ENCODE measurements at regions not wholly inside any gene's neighbourhood (a gene's known extent, or its start where the extent isn't known, plus 50 kb on each side); places are given as distances from the start of the nearest gene placed in this dataset.

GRCh38 chr7:109261781-109262180 is 692.1 kb downstream of the DNAJB9 start:
- ATAC-seq (ENCODE audit: low read depth) (no peak), DNase-seq (no peak)
- Mint-ChIP-seq H3K27me3 (no peaks in the 10 kb centered on the region), H3K27ac (no peak overlapping the region), H3K4me1 (no peaks in the 10 kb centered on the region), H3K9me3 (peaks cover 7% of the 10 kb centered on the region), H3K36me3 (ENCODE audit: low read depth) (no peaks in the 10 kb centered on the region), H3K4me3 (no peak overlapping the region)
- POLR2A ChIA-PET: no interaction called here
- CTCF ChIA-PET: no interaction called here
- no peak for TF ChIP-seq CTCF (IDR thresholded peaks at IDR 0.05)
- intact Hi-C loops (cut with micrococcal nuclease): no loop called here

- H3K9me3 Mint-ChIP-seq: peaks cover 15% of the 10 kb centered on the region
- no peak overlapping the region for H3K27ac Mint-ChIP-seq
- ChIA-PET CTCF (no interaction called here), POLR2A (no interaction called here)
- intact Hi-C loops (cut with micrococcal nuclease): no loop called here
- ATAC-seq (ENCODE audit: low read depth) (no peak), DNase-seq (no peak)
- TF ChIP-seq CTCF (IDR thresholded peaks at IDR 0.05): no peak
- no peaks in the 10 kb centered on the region for H3K4me1 Mint-ChIP-seq
- no peaks in the 10 kb centered on the region for H3K36me3 Mint-ChIP-seq (ENCODE audit: low read depth)
- no peak overlapping the region for H3K4me3 Mint-ChIP-seq
- H3K27me3 Mint-ChIP-seq: no peaks in the 10 kb centered on the region
These were observed 696.9 kb downstream of the DNAJB9 start for GRCh38 chr7:109266610-109267009.

GRCh38 chr7:109276348-109276747 is 706.7 kb downstream of the DNAJB9 start:
- Mint-ChIP-seq H3K36me3 (ENCODE audit: low read depth) (no peaks in the 10 kb centered on the region), H3K4me1 (no peaks in the 10 kb centered on the region), H3K9me3 (peaks cover 7% of the 10 kb centered on the region), H3K27ac (no peak overlapping the region), H3K4me3 (no peak overlapping the region), H3K27me3 (no peaks in the 10 kb centered on the region)
- DNase-seq (no peak), ATAC-seq (ENCODE audit: low read depth) (no peak)
- ChIA-PET CTCF (no interaction called here), POLR2A (no interaction called here)
- TF ChIP-seq CTCF (IDR thresholded peaks at IDR 0.05): no peak
- intact Hi-C loops (cut with micrococcal nuclease): no loop called here

GRCh38 chr7:109282726-109283125 is 713.1 kb downstream of the DNAJB9 start:
- Mint-ChIP-seq H3K27ac (no peak overlapping the region), H3K27me3 (no peaks in the 10 kb centered on the region), H3K9me3 (peaks cover 17% of the 10 kb centered on the region), H3K4me3 (no peak overlapping the region), H3K36me3 (ENCODE audit: low read depth) (no peaks in the 10 kb centered on the region), H3K4me1 (no peaks in the 10 kb centered on the region)
- ATAC-seq (ENCODE audit: low read depth): no peak
- POLR2A ChIA-PET: no interaction called here
- no peak for TF ChIP-seq CTCF (IDR thresholded peaks at IDR 0.05)
- intact Hi-C loops (cut with micrococcal nuclease): no loop called here
- CTCF ChIA-PET: no interaction called here
- DNase-seq: no peak

GRCh38 chr7:109284943-109285342 is 715.3 kb downstream of the DNAJB9 start:
- no peaks in the 10 kb centered on the region for H3K4me1 Mint-ChIP-seq
- H3K4me3 Mint-ChIP-seq: no peak overlapping the region
- H3K9me3 Mint-ChIP-seq: peaks cover 17% of the 10 kb centered on the region
- ATAC-seq (ENCODE audit: low read depth) (no peak), DNase-seq (no peak)
- ChIA-PET POLR2A (no interaction called here), CTCF (no interaction called here)
- intact Hi-C loops (cut with micrococcal nuclease): no loop called here
- no peak overlapping the region for H3K27ac Mint-ChIP-seq
- H3K27me3 Mint-ChIP-seq: no peaks in the 10 kb centered on the region
- TF ChIP-seq CTCF (IDR thresholded peaks at IDR 0.05): no peak
- H3K36me3 Mint-ChIP-seq (ENCODE audit: low read depth): no peaks in the 10 kb centered on the region
